ENCODE measurements at regions not wholly inside any gene's neighbourhood (a gene's known extent, or its start where the extent isn't known, plus 50 kb on each side); places are given as distances from the start of the nearest gene placed in this dataset.

DNA sequence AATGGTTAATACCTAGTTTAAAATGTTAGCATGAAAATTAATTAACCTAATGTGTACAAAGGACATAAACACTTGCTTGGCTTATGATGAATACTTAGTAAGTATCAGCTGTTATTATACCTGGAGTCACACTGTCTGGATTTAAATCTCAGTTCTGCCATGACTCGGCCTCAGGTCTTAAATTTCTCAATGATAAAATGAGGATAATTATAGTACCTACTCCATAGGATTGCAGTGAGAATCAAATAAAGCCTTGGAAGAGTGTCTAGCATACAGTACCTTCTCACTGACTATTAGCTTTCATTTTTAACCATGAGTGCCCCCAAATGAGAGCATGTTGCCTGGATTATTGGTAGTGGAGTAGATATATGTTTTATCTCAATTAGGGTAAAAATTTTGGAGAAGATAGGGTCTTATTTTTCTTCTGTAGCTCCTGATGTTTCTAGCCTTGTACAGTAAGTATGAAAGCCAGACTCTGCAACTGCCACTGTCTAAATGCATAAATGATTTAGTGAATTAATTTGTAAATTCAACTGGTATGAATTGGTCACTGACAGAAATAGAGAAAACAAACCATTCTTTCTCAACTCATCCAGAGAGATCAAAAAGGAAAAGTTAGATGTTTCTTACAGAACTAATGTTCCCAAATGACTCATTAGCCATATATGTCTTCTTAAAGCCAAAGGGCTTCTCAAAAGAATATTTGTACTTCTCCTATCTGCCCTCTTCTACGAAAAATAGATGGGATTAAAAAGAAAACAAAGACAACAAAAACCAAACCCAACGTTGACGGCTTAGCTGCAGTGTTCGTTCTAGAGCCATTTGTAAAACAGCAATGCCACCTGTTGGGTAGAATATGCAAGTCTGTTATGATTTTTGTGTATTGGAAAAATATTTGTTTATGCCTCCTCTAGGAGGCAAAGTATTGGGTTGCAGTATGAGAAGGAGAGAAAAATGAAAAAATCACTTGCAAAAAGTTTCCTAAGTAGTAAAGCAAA is 53.8 kb upstream of the MROH9 start:
- WGBS, 3 donors = 16 to 18% (median 17%) methylated on average over 5 of the region's 5 CpGs

More for the DNA sequence above, 53.8 kb upstream of the MROH9 start:
- no peaks in the 10 kb centered on the region for H3K36me3 ChIP-seq
- H3K9me3 ChIP-seq = no peaks in the 10 kb centered on the region
- peak in 1 of 5 donors; percentile 19 for DNase-seq
- TF ChIP-seq, protein P1, sequence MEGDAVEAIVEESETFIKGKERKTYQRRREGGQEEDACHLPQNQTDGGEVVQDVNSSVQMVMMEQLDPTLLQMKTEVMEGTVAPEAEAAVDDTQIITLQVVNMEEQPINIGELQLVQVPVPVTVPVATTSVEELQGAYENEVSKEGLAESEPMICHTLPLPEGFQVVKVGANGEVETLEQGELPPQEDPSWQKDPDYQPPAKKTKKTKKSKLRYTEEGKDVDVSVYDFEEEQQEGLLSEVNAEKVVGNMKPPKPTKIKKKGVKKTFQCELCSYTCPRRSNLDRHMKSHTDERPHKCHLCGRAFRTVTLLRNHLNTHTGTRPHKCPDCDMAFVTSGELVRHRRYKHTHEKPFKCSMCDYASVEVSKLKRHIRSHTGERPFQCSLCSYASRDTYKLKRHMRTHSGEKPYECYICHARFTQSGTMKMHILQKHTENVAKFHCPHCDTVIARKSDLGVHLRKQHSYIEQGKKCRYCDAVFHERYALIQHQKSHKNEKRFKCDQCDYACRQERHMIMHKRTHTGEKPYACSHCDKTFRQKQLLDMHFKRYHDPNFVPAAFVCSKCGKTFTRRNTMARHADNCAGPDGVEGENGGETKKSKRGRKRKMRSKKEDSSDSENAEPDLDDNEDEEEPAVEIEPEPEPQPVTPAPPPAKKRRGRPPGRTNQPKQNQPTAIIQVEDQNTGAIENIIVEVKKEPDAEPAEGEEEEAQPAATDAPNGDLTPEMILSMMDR (IDR thresholded peaks at IDR 0.05) = peak; percentile 53 to 84 (median 79)
- no peak for TF ChIP-seq EP300 (IDR thresholded peaks at IDR 0.05)
- intact Hi-C loops (cut with DNase I) = loop anchor here in 1 of 4 donors (5.0 kb wide), 1 partner anchor 869 kb away; no protein-coding TSS in a partner anchor
- H3K27ac ChIP-seq = no peak overlapping the region
- H3K4me1 ChIP-seq (ENCODE audit: insufficient read depth) = no peaks in the 10 kb centered on the region
- no peaks in the 10 kb centered on the region for H3K27me3 ChIP-seq
- H3K4me3 ChIP-seq = no peak overlapping the region

Measured in ovary (tissue), 7 donors.